Kidney epithelial cell (primary cell): ENCODE measurements at regions not wholly inside any gene's neighbourhood (a gene's known extent, or its start where the extent isn't known, plus 50 kb on each side); places are given as distances from the start of the nearest gene placed in this dataset.
"Not testable (repeated sequence)": the region's sequence is repeated elsewhere in the genome, so short reads cannot be mapped to it uniquely, and the experiment has no call there.

Experiments
- DNase-seq: peaks from one replicate; pipeline ENCODE4 v3.0.0-alpha.2; 2010; ENCODE audit warnings: low read depth
- H3K27me3 ChIP-seq: 2 replicates; pipeline ENCODE4 v1.6.0; 2011; ENCODE audit warnings: low read length; ENCODE audit not compliant: control insufficient read depth, insufficient read depth
- H3K36me3 ChIP-seq: 2 replicates; pipeline ENCODE4 v1.5.1; 2011; ENCODE audit warnings: low read length; ENCODE audit not compliant: control insufficient read depth, insufficient read depth
- H3K4me3 ChIP-seq: 2 replicates; pipeline ENCODE4 v1.5.1; 2011; ENCODE audit warnings: low read depth, mild to moderate bottlenecking, control low read depth, low read length
- TF ChIP-seq, protein P1 (sequence below): IDR thresholded peaks from 2 replicates; pipeline ENCODE4 v1.5.1; 2011; ENCODE audit warnings: mild to moderate bottlenecking, moderate library complexity, low read length, control low read depth, inconsistent platforms; ENCODE audit not compliant: insufficient read depth, poor library complexity, severe bottlenecking

DNA sequence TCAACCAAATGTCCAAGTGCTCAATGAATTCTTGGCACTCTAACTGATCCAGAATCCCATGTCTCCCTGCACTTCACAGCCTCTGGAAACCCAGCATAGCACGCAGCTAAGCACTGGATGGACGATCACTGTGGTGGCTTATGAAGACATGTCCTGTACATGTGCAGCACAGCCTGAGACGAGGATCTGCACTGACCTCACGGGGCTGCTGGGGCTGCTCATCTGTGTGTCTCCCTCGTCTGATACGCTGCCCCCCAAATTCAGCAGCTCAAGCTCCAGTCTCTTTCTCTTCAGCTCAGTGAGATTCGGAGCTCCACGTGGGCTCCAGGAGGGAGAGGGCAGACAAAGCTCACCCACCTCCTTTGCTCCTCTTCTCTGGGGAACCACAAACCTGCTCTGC is 126.9 kb downstream of the CPZ start:
- peaks cover under 1% of the 10 kb centered on the region for H3K27me3 ChIP-seq
- H3K4me3 ChIP-seq: no peak overlapping the region
- TF ChIP-seq, protein P1, sequence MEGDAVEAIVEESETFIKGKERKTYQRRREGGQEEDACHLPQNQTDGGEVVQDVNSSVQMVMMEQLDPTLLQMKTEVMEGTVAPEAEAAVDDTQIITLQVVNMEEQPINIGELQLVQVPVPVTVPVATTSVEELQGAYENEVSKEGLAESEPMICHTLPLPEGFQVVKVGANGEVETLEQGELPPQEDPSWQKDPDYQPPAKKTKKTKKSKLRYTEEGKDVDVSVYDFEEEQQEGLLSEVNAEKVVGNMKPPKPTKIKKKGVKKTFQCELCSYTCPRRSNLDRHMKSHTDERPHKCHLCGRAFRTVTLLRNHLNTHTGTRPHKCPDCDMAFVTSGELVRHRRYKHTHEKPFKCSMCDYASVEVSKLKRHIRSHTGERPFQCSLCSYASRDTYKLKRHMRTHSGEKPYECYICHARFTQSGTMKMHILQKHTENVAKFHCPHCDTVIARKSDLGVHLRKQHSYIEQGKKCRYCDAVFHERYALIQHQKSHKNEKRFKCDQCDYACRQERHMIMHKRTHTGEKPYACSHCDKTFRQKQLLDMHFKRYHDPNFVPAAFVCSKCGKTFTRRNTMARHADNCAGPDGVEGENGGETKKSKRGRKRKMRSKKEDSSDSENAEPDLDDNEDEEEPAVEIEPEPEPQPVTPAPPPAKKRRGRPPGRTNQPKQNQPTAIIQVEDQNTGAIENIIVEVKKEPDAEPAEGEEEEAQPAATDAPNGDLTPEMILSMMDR: no peak
- H3K36me3 ChIP-seq: no peaks in the 10 kb centered on the region
- no peak for DNase-seq

DNA sequence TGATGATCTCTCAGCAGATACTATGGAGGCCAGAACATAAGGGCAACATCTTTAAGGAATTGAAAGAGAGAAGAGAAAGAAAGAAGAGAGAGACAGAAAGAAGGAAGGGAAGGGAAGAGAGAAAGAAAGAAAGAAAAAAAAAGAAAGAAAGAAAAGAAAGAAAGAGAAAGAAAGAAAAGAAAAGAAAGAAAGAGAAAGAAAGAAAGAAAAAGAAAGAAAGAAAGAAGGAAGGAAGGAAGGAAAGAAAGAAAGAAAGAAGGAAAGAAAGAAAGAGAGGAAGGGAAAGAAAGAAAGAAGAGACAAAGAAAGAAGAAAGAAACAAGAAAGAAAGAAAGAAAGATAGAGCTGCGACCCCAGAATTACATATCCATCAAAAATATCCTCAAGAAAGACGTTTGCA is 124.9 kb downstream of the CPZ start:
- not testable (repeated sequence) for DNase-seq, H3K27me3 ChIP-seq, H3K4me3 ChIP-seq, H3K36me3 ChIP-seq

DNA sequence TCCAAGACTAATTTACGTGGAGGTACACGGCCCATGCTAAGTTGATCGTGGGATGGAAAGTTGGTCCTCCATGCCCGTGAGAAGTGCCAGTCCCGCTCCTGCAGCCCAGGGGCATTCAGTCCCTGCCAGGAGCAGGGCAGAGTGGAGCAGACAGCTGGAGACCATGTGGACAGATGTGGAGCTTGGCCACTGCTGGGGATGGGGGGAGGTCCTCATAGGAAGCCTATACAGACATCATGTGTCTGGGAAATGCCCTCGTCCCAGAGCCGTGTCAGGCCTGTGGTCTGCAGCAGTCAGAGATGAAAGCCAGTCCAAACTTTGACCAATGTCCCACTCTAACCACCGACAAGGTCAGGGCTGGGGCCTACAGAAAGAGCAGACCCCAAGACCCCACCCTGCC is 118.4 kb downstream of the CPZ start:
- no peak for DNase-seq
- TF ChIP-seq, protein P1: no peak
- H3K27me3 ChIP-seq: peaks cover 2% of the 10 kb centered on the region

DNA sequence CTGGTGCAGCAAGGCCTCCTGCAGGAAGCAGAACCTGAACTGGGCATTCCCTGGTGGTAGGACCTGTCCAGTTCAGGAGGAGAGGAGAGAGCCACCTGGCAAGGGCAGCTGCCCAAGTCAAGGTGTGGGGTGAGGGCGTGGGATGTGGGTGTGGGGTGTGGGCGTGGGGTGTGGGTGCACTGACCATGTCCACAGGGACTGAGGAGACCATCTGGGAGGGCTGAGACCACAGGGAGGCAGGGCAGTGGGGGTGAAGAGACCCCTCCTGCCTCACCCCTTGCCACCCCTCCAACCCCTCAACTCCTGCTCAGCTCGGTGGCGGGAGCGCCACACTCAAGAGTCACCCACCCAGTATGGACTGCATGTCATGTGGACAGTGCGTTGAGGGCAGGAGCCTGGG is 117.9 kb downstream of the CPZ start:
- H3K27me3 ChIP-seq: peaks cover 2% of the 10 kb centered on the region
- TF ChIP-seq, protein P1: no peak
- H3K4me3 ChIP-seq: no peak overlapping the region
- no peak for DNase-seq
- no peaks in the 10 kb centered on the region for H3K36me3 ChIP-seq

More for the DNA sequence above, 118.4 kb downstream of the CPZ start:
- no peaks in the 10 kb centered on the region for H3K36me3 ChIP-seq
- H3K4me3 ChIP-seq: no peak overlapping the region

DNA sequence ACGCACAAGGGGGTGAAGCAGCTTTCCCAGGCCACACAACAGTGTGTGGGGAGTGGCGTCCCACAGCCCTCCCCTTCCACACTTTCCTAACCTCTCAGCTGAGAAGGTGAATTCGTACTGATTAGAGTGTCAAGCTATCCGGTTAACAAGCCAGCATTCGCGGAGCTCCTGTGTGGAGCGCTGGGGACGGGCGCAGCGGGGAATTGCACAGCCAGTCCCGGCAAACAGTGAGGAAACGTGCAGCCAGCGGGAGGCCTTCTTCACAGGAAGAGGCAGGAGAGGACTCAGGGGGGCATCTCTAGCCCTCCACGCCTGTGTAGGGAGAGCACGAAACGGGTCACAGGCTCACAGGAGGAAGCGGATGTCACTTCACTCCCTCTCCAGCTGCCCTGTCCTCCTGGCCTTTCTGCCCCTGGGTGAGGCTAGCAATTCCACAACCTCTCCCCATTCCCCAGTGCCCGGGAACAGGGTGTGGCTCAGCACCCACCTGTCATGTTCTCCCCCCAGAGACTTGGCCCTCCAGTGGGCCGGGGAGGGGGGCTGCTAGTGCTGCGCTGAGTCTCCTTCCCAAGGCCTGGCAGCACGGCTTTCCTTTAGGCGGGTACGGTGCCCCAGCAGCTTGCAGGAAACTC is 117.3 kb downstream of the CPZ start:
- Histone ChIP-seq H3K36me3 (no peaks in the 10 kb centered on the region), H3K4me3 (no peak overlapping the region), H3K27me3 (peaks cover 2% of the 10 kb centered on the region)
- TF ChIP-seq, protein P1: no peak
- DNase-seq: no peak

DNA sequence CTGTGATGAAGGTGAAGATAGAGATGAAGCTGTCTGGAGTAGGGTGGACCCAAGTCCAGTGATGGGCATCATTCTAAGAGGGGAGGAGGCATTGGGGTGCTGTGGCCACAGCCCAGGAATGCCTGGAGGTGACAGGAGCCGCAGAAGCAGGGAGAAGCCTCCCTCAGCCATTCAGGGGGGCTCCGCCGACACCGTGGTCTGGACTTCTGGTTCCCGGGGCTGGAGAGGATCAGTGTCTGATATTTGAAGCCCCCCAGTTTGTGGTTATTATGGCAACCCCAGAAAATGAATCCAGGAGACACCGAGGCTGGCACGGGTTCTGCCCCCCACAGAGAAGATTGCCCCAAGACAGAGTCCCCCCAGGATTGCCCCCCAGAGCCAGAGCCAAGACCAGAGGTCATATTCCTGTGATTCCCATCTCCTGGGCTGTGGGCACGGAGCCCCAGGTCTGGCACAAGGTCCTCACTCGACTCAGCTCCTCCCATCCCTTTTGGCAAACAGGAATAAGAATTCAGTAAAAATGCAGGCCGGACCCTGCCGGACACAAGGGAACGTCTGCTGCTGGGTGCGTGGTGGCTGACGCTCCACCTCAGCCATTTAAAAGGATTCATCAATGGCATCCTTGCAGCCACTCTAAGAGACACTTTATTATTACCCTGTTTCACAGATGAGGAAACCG is 116.6 kb downstream of the CPZ start:
- Histone ChIP-seq H3K36me3 (no peaks in the 10 kb centered on the region), H3K4me3 (no peak overlapping the region), H3K27me3 (peaks cover 2% of the 10 kb centered on the region)
- no peak for DNase-seq
- TF ChIP-seq, protein P1: no peak
